ENCODE measurements at regions not wholly inside any gene's neighbourhood (a gene's known extent, or its start where the extent isn't known, plus 50 kb on each side); places are given as distances from the start of the nearest gene placed in this dataset.

- no peaks in the 10 kb centered on the region for H3K27me3 ChIP-seq
- H3K4me3 ChIP-seq: no peak overlapping the region
- H3K4me1 ChIP-seq: no peaks in the 10 kb centered on the region
- H3K36me3 ChIP-seq: no peaks in the 10 kb centered on the region
- no peak for DNase-seq
- no peak for TF ChIP-seq CTCF (IDR thresholded peaks at IDR 0.05)
- no peak for TF ChIP-seq POLR2A (IDR thresholded peaks at IDR 0.05)
- intact Hi-C loops (cut with DNase I; ENCODE audit: low total_unique reads): no loop called here
- H3K9me3 ChIP-seq: peaks cover 0 to 3% of the 10 kb centered on the region in 2 donors
- no peak overlapping the region for H3K27ac ChIP-seq
Measured at GRCh38 chr4:3850128-3850527, 83.9 kb downstream of the ADRA2C start.

- Histone ChIP-seq H3K4me1 (no peaks in the 10 kb centered on the region), H3K27ac (no peak overlapping the region), H3K9me3 (peaks cover 0 to 3% of the 10 kb centered on the region in 2 donors), H3K27me3 (no peaks in the 10 kb centered on the region), H3K36me3 (no peaks in the 10 kb centered on the region), H3K4me3 (no peak overlapping the region)
- DNase-seq: no peak
- TF ChIP-seq POLR2A (IDR thresholded peaks at IDR 0.05) (no peak), CTCF (IDR thresholded peaks at IDR 0.05) (no peak)
- intact Hi-C loops (cut with DNase I; ENCODE audit: low total_unique reads): no loop called here
Measured at GRCh38 chr4:3851211-3851610, 85.0 kb downstream of the ADRA2C start.

- no peaks in the 10 kb centered on the region for H3K4me1 ChIP-seq
- peaks cover 0 to 3% of the 10 kb centered on the region in 2 donors for H3K9me3 ChIP-seq
- H3K4me3 ChIP-seq: no peak overlapping the region
- no peaks in the 10 kb centered on the region for H3K27me3 ChIP-seq
- H3K36me3 ChIP-seq: no peaks in the 10 kb centered on the region
- no peak overlapping the region for H3K27ac ChIP-seq
- no peak for TF ChIP-seq CTCF (IDR thresholded peaks at IDR 0.05)
- no peak for TF ChIP-seq POLR2A (IDR thresholded peaks at IDR 0.05)
- DNase-seq: no peak
- intact Hi-C loops (cut with DNase I; ENCODE audit: low total_unique reads): no loop called here
Measured at GRCh38 chr4:3851881-3852280, 85.7 kb downstream of the ADRA2C start.

- no peaks in the 10 kb centered on the region for H3K36me3 ChIP-seq
- peaks cover 0 to 3% of the 10 kb centered on the region in 2 donors for H3K9me3 ChIP-seq
- DNase-seq: no peak
- intact Hi-C loops (cut with DNase I; ENCODE audit: low total_unique reads): no loop called here
- no peak overlapping the region for H3K27ac ChIP-seq
- no peaks in the 10 kb centered on the region for H3K27me3 ChIP-seq
- TF ChIP-seq POLR2A (IDR thresholded peaks at IDR 0.05): no peak
- no peak for TF ChIP-seq CTCF (IDR thresholded peaks at IDR 0.05)
- no peak overlapping the region for H3K4me3 ChIP-seq
- H3K4me1 ChIP-seq: no peaks in the 10 kb centered on the region
Measured at GRCh38 chr4:3852309-3852708, 86.1 kb downstream of the ADRA2C start.

GRCh38 chr4:3852711-3853110 lies 86.5 kb downstream of the ADRA2C start:
- H3K27me3 ChIP-seq: no peaks in the 10 kb centered on the region
- H3K9me3 ChIP-seq: peaks cover 0 to 3% of the 10 kb centered on the region in 2 donors
- DNase-seq: no peak
- no peaks in the 10 kb centered on the region for H3K4me1 ChIP-seq
- no peak overlapping the region for H3K27ac ChIP-seq
- intact Hi-C loops (cut with DNase I; ENCODE audit: low total_unique reads): no loop called here
- TF ChIP-seq CTCF (IDR thresholded peaks at IDR 0.05): no peak
- no peak for TF ChIP-seq POLR2A (IDR thresholded peaks at IDR 0.05)
- H3K36me3 ChIP-seq: no peaks in the 10 kb centered on the region
- no peak overlapping the region for H3K4me3 ChIP-seq
